ENCODE measurements at regions not wholly inside any gene's neighbourhood (a gene's known extent, or its start where the extent isn't known, plus 50 kb on each side); places are given as distances from the start of the nearest gene placed in this dataset.

DNA sequence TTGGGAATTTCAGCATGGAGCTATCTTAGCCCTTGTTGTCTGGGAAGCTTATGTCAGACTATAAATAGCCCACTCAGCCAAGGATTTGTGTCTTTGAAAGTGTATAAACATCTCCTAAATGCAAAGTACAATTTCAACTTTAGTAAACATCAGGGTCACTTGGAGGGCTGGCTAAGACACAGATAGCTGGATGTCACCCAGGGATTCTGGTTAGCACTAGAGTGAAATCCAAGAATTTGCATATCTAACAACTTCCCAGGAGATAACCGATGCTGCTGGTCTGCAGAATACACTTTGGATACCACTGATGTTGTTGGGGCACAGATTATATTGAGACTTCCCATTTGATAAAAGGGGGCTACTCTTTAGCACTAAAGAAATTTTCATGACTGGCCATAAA, 130.9 kb downstream of the PAX1 start:
- H3K4me3 ChIP-seq (ENCODE audit: low read depth in 1 of 2, low read length in 2 of 2): no peak overlapping the region
- no peaks in the 10 kb centered on the region for H3K27me3 ChIP-seq (ENCODE audit: low read depth, low read length)
- no peaks in the 10 kb centered on the region for H3K36me3 ChIP-seq (ENCODE audit: control insufficient read depth in 1 of 2, insufficient read depth in 2 of 2, low read length in 2 of 2)
- H3K4me1 ChIP-seq (ENCODE audit: control insufficient read depth in 1 of 2, insufficient read depth in 2 of 2, low read length in 2 of 2): no peaks in the 10 kb centered on the region
- no peak overlapping the region for H3K27ac ChIP-seq (ENCODE audit: low read length)
- no peaks in the 10 kb centered on the region for H3K9me3 ChIP-seq (ENCODE audit: control insufficient read depth in 1 of 2, low read length in 2 of 2)

DNA sequence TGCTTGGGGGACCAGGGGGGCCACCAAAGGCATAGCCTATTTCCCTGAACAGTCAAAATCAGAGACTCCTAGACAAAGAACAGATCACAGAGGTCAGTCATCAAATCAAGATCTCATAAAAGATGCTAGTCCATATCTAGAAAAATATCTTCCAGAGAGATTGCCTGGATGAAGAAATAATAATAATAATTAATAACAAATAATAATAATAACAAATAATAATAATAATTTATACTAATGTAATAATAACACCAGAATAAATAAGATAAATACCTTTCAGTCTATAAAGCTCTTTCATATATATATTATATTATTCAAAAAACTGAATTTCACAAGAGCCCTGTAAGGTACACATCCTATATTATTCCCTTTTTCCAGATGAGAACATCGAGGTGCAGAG, 129.6 kb downstream of the PAX1 start:
- Histone ChIP-seq H3K27me3 (ENCODE audit: low read depth, low read length) (no peaks in the 10 kb centered on the region), H3K27ac (ENCODE audit: low read length) (no peak overlapping the region), H3K36me3 (ENCODE audit: control insufficient read depth in 1 of 2, insufficient read depth in 2 of 2, low read length in 2 of 2) (no peaks in the 10 kb centered on the region), H3K4me3 (ENCODE audit: low read depth in 1 of 2, low read length in 2 of 2) (no peak overlapping the region), H3K4me1 (ENCODE audit: control insufficient read depth in 1 of 2, insufficient read depth in 2 of 2, low read length in 2 of 2) (no peaks in the 10 kb centered on the region), H3K9me3 (ENCODE audit: control insufficient read depth in 1 of 2, low read length in 2 of 2) (no peaks in the 10 kb centered on the region)

GRCh38 chr20:21832442-21833385, 127.2 kb downstream of the PAX1 start:
- no peaks in the 10 kb centered on the region for H3K4me1 ChIP-seq (ENCODE audit: control insufficient read depth in 1 of 2, insufficient read depth in 2 of 2, low read length in 2 of 2)
- no peak overlapping the region for H3K27ac ChIP-seq (ENCODE audit: low read length)
- no peak overlapping the region for H3K4me3 ChIP-seq (ENCODE audit: low read depth in 1 of 2, low read length in 2 of 2)
- H3K9me3 ChIP-seq (ENCODE audit: control insufficient read depth in 1 of 2, low read length in 2 of 2): no peaks in the 10 kb centered on the region
- H3K27me3 ChIP-seq (ENCODE audit: low read depth, low read length): no peaks in the 10 kb centered on the region
- no peaks in the 10 kb centered on the region for H3K36me3 ChIP-seq (ENCODE audit: control insufficient read depth in 1 of 2, insufficient read depth in 2 of 2, low read length in 2 of 2)

- no peaks in the 10 kb centered on the region for H3K27me3 ChIP-seq (ENCODE audit: low read depth, low read length)
- no peaks in the 10 kb centered on the region for H3K4me1 ChIP-seq (ENCODE audit: control insufficient read depth in 1 of 2, insufficient read depth in 2 of 2, low read length in 2 of 2)
- H3K9me3 ChIP-seq (ENCODE audit: control insufficient read depth in 1 of 2, low read length in 2 of 2): no peaks in the 10 kb centered on the region
- no peak overlapping the region for H3K27ac ChIP-seq (ENCODE audit: low read length)
- H3K4me3 ChIP-seq (ENCODE audit: low read depth in 1 of 2, low read length in 2 of 2): no peak overlapping the region
- no peaks in the 10 kb centered on the region for H3K36me3 ChIP-seq (ENCODE audit: control insufficient read depth in 1 of 2, insufficient read depth in 2 of 2, low read length in 2 of 2)
These were observed 121.5 kb downstream of the PAX1 start for GRCh38 chr20:21826976-21827375.

- H3K36me3 ChIP-seq (ENCODE audit: control insufficient read depth in 1 of 2, insufficient read depth in 2 of 2, low read length in 2 of 2): no peaks in the 10 kb centered on the region
- H3K9me3 ChIP-seq (ENCODE audit: control insufficient read depth in 1 of 2, low read length in 2 of 2): no peaks in the 10 kb centered on the region
- no peaks in the 10 kb centered on the region for H3K4me1 ChIP-seq (ENCODE audit: control insufficient read depth in 1 of 2, insufficient read depth in 2 of 2, low read length in 2 of 2)
- H3K4me3 ChIP-seq (ENCODE audit: low read depth in 1 of 2, low read length in 2 of 2): no peak overlapping the region
- no peak overlapping the region for H3K27ac ChIP-seq (ENCODE audit: low read length)
- H3K27me3 ChIP-seq (ENCODE audit: low read depth, low read length): no peaks in the 10 kb centered on the region
These were observed 115.9 kb downstream of the PAX1 start for GRCh38 chr20:21821358-21821757.

- Histone ChIP-seq H3K9me3 (ENCODE audit: control insufficient read depth in 1 of 2, low read length in 2 of 2) (no peaks in the 10 kb centered on the region), H3K36me3 (ENCODE audit: control insufficient read depth in 1 of 2, insufficient read depth in 2 of 2, low read length in 2 of 2) (no peaks in the 10 kb centered on the region), H3K27ac (ENCODE audit: low read length) (no peak overlapping the region), H3K27me3 (ENCODE audit: low read depth, low read length) (no peaks in the 10 kb centered on the region), H3K4me3 (ENCODE audit: low read depth in 1 of 2, low read length in 2 of 2) (no peak overlapping the region), H3K4me1 (ENCODE audit: control insufficient read depth in 1 of 2, insufficient read depth in 2 of 2, low read length in 2 of 2) (no peaks in the 10 kb centered on the region)
These were observed 115.2 kb downstream of the PAX1 start for GRCh38 chr20:21820688-21821087.

- no peaks in the 10 kb centered on the region for H3K9me3 ChIP-seq (ENCODE audit: control insufficient read depth in 1 of 2, low read length in 2 of 2)
- no peaks in the 10 kb centered on the region for H3K27me3 ChIP-seq (ENCODE audit: low read depth, low read length)
- H3K36me3 ChIP-seq (ENCODE audit: control insufficient read depth in 1 of 2, insufficient read depth in 2 of 2, low read length in 2 of 2): no peaks in the 10 kb centered on the region
- H3K4me3 ChIP-seq (ENCODE audit: low read depth in 1 of 2, low read length in 2 of 2): no peak overlapping the region
- H3K27ac ChIP-seq (ENCODE audit: low read length): no peak overlapping the region
- no peaks in the 10 kb centered on the region for H3K4me1 ChIP-seq (ENCODE audit: control insufficient read depth in 1 of 2, insufficient read depth in 2 of 2, low read length in 2 of 2)
These were observed 114.6 kb downstream of the PAX1 start for GRCh38 chr20:21820045-21820444.

DNA sequence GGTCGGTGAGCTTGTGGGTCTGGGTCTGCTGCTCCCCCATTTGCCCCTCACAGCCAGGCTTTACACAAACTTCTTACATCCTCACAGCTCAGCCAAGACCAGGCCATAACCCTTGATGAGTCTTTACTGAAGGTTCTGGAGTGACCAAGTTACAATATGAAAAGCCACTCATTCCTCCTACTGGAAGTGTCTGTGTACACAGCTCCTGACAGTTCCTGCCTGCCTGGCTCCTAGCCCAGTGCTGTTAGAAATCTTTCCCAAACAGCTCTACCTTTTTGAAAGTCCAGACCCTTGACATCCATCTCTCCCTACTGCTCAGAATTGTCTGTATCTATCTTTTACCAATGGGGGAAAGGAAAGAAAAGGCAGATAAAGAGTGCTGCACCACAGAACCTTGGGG, 106.9 kb downstream of the PAX1 start:
- H3K9me3 ChIP-seq (ENCODE audit: control insufficient read depth in 1 of 2, low read length in 2 of 2): no peaks in the 10 kb centered on the region
- no peaks in the 10 kb centered on the region for H3K27me3 ChIP-seq (ENCODE audit: low read depth, low read length)
- no peak overlapping the region for H3K27ac ChIP-seq (ENCODE audit: low read length)
- no peak overlapping the region for H3K4me3 ChIP-seq (ENCODE audit: low read depth in 1 of 2, low read length in 2 of 2)
- H3K4me1 ChIP-seq (ENCODE audit: control insufficient read depth in 1 of 2, insufficient read depth in 2 of 2, low read length in 2 of 2): no peaks in the 10 kb centered on the region
- no peaks in the 10 kb centered on the region for H3K36me3 ChIP-seq (ENCODE audit: control insufficient read depth in 1 of 2, insufficient read depth in 2 of 2, low read length in 2 of 2)

GRCh38 chr20:21809961-21810523, 104.6 kb downstream of the PAX1 start:
- H3K9me3 ChIP-seq (ENCODE audit: control insufficient read depth in 1 of 2, low read length in 2 of 2): no peaks in the 10 kb centered on the region
- H3K4me1 ChIP-seq (ENCODE audit: control insufficient read depth in 1 of 2, insufficient read depth in 2 of 2, low read length in 2 of 2): no peaks in the 10 kb centered on the region
- no peaks in the 10 kb centered on the region for H3K27me3 ChIP-seq (ENCODE audit: low read depth, low read length)
- no peaks in the 10 kb centered on the region for H3K36me3 ChIP-seq (ENCODE audit: control insufficient read depth in 1 of 2, insufficient read depth in 2 of 2, low read length in 2 of 2)
- no peak overlapping the region for H3K27ac ChIP-seq (ENCODE audit: low read length)
- H3K4me3 ChIP-seq (ENCODE audit: low read depth in 1 of 2, low read length in 2 of 2): no peak overlapping the region

- no peak overlapping the region for H3K4me3 ChIP-seq (ENCODE audit: low read depth in 1 of 2, low read length in 2 of 2)
- H3K27ac ChIP-seq (ENCODE audit: low read length): no peak overlapping the region
- H3K36me3 ChIP-seq (ENCODE audit: control insufficient read depth in 1 of 2, insufficient read depth in 2 of 2, low read length in 2 of 2): no peaks in the 10 kb centered on the region
- H3K27me3 ChIP-seq (ENCODE audit: low read depth, low read length): no peaks in the 10 kb centered on the region
- H3K9me3 ChIP-seq (ENCODE audit: control insufficient read depth in 1 of 2, low read length in 2 of 2): no peaks in the 10 kb centered on the region
- no peaks in the 10 kb centered on the region for H3K4me1 ChIP-seq (ENCODE audit: control insufficient read depth in 1 of 2, insufficient read depth in 2 of 2, low read length in 2 of 2)
These were observed 103.6 kb downstream of the PAX1 start for GRCh38 chr20:21808863-21809664.

GRCh38 chr20:21808139-21808538, 102.7 kb downstream of the PAX1 start:
- Histone ChIP-seq H3K27me3 (ENCODE audit: low read depth, low read length) (no peaks in the 10 kb centered on the region), H3K4me3 (ENCODE audit: low read depth in 1 of 2, low read length in 2 of 2) (no peak overlapping the region), H3K36me3 (ENCODE audit: control insufficient read depth in 1 of 2, insufficient read depth in 2 of 2, low read length in 2 of 2) (no peaks in the 10 kb centered on the region), H3K4me1 (ENCODE audit: control insufficient read depth in 1 of 2, insufficient read depth in 2 of 2, low read length in 2 of 2) (no peaks in the 10 kb centered on the region), H3K27ac (ENCODE audit: low read length) (no peak overlapping the region), H3K9me3 (ENCODE audit: control insufficient read depth in 1 of 2, low read length in 2 of 2) (no peaks in the 10 kb centered on the region)
